ENCODE measurements at regions not wholly inside any gene's neighbourhood (a gene's known extent, or its start where the extent isn't known, plus 50 kb on each side); places are given as distances from the start of the nearest gene placed in this dataset.

GRCh38 chr22:46047841-46048595 lies 71.1 kb upstream of the WNT7B start:
- TF ChIP-seq CTCF (IDR thresholded peaks at IDR 0.05) (no peak), POLR2A (IDR thresholded peaks at IDR 0.05) (no peak)

All from thyroid gland (tissue), 4 donors.